Gastrocnemius medialis (tissue), 4 donors: ENCODE measurements at regions not wholly inside any gene's neighbourhood (a gene's known extent, or its start where the extent isn't known, plus 50 kb on each side); places are given as distances from the start of the nearest gene placed in this dataset.

ENCODE experiments used
- CTCF ChIP-seq, 5 experiments: fragments of 450-650 bp in 3 of 5; fragments of 200-600 bp in 2 of 5; sonication (generic) in 2 of 5; IDR thresholded peaks in 4 of 5; conservative IDR thresholded peaks in 1 of 5; 1 replicate in 4 of 5; 2 replicates in 1 of 5; pipeline ENCODE4 v1.5.1; 2016 to 2019; ENCODE audit warnings: antibody characterized with exemption in 5 of 5, mild to moderate bottlenecking in 3 of 5, moderate library complexity in 3 of 5
- POLR2A ChIP-seq, 2 donors: fragments of 450-650 bp; IDR thresholded peaks; one replicate each; pipeline ENCODE4 v1.6.1; 2017; ENCODE audit warnings: antibody characterized with exemption in 2 of 2, mild to moderate bottlenecking in 2 of 2, moderate library complexity in 2 of 2

- TF ChIP-seq CTCF (IDR thresholded peaks at IDR 0.05 in 4 of 5, conservative IDR thresholded peaks at IDR 0.05 in 1 of 5) (no peak), POLR2A (IDR thresholded peaks at IDR 0.05) (no peak)
Measured at GRCh38 chr2:217151509-217152206, 291.8 kb upstream of the TNP1 start.
